Cardiac fibroblast (primary cell): ENCODE measurements at regions not wholly inside any gene's neighbourhood (a gene's known extent, or its start where the extent isn't known, plus 50 kb on each side); places are given as distances from the start of the nearest gene placed in this dataset.
A peak's percentile ranks its signal among the peaks of the same experiment; 100 is the strongest.

Experiments
- DNase-seq, 2 donors: peaks; one replicate each; pipeline versions ENCODE4 v3.0.0 to v3.0.0-alpha.2; 2010; ENCODE audit warnings: low read depth in 2 of 2
- H3K4me3 ChIP-seq, 2 donors: replicated peaks in 1 of 2; 1 replicate in 1 of 2; 2 replicates in 1 of 2; pipeline ENCODE4 v1.5.1; 2011; ENCODE audit warnings: low read depth in 2 of 2, low read length in 2 of 2, mild to moderate bottlenecking in 2 of 2, moderate library complexity in 1 of 2
- TF ChIP-seq, protein P1 (sequence below): IDR thresholded peaks from one replicate; pipeline ENCODE4 v1.5.1; 2011; ENCODE audit warnings: low read depth, mild to moderate bottlenecking, low read length, inconsistent platforms

DNA sequence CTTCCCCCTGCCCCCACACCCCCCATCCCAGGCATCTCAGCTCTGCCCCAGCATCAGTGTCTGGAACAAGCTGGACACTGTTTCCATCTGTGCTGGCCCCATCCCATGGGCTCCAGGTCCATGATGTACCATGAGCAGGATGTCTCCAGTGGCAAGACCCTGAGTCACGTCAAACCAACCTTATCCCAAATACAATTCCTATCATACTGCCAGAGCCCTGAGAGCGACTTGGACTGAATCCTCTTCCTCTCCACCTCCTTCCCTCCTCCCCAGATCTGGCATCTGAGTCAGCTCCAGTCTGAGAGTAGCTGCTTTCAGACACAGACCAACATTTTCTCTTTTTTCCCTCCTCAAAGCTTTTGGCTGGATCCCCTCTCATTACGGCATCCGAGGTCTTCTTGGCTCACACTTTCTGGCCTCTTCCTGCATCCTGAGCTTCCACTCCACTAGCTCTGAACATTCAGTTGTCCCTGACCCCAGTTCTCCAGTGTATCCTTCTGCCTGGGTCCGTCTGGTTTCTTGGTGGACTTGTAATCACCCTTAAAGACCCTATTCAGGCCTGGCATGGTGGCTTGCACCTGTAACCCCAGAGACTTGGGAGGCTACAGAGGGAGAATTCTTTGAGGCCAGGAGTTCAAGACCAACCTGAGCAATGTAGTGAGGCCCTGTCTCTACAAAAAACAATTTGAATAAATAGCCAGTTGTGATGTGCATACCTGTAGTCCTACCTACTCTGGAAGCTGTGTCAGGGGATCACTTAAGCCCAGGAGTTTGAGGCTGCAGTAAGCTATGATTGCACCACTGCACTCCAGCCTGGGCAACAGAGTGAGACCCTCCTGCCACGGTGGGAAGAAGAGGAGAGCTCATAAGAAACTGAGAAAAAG, 68.3 kb downstream of the ACKR3 start:
- H3K4me3 ChIP-seq, result no peak overlapping the region
- TF ChIP-seq, protein P1, sequence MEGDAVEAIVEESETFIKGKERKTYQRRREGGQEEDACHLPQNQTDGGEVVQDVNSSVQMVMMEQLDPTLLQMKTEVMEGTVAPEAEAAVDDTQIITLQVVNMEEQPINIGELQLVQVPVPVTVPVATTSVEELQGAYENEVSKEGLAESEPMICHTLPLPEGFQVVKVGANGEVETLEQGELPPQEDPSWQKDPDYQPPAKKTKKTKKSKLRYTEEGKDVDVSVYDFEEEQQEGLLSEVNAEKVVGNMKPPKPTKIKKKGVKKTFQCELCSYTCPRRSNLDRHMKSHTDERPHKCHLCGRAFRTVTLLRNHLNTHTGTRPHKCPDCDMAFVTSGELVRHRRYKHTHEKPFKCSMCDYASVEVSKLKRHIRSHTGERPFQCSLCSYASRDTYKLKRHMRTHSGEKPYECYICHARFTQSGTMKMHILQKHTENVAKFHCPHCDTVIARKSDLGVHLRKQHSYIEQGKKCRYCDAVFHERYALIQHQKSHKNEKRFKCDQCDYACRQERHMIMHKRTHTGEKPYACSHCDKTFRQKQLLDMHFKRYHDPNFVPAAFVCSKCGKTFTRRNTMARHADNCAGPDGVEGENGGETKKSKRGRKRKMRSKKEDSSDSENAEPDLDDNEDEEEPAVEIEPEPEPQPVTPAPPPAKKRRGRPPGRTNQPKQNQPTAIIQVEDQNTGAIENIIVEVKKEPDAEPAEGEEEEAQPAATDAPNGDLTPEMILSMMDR, result no peak
- DNase-seq, result peak; percentile 1 to 53

DNA sequence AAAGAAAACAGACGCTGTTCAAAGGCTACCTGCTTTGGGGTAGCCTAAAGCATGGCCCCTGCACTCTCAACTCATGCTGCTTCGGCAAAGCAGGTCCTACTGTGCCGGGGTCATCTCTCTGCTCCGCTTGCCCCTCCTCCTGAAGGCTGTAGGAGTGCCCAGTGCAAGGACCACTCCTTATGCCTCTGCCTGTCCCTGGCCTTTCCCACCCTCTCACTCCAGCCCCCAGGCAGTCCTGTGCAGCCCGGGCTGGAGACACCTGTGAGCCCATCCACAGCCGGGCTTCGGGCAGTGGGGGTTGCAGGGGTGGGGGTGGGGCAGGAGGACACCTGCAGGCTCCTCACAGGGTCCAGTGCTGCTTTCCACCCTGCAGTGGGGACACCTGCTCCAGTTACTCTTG, 69.1 kb downstream of the ACKR3 start:
- TF ChIP-seq, protein P1, result no peak
- H3K4me3 ChIP-seq, result no peak overlapping the region
- no peak for DNase-seq

DNA sequence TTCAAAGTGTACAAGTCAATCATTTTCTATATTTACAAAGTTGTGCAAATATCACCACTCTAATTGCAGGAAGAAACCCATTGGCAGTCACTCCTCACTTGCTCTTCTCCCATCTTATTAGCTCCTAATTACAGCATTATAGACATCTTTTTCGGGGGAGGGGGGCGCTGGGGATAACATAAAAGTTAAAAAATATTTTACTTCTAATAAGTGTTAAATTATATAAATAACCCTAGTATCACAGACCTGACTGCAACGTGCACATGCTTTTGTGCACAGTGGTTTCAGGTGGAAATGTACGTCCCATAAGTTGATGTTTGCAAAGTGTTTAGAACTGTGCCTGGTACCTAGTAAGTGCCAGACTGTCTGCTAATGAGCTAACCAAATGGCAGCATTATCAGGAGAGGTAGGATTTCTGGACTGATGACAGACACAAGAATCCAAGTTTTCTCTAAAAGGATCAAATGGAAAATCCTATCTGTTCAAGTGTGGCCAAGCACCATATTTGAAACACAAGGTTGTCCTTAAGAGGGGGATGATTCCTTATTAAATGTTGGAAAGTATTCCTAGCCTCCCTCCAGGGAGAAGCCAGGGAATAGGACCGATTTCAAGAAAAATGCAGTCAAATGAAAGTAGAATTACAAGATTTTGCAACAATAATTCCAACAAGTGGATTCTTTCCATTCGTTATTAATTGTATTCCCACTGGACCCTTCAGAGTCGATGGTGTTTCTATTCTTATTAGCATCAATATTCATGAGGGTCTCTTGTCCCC, 70.0 kb downstream of the ACKR3 start:
- no peak for DNase-seq
- H3K4me3 ChIP-seq, result no peak overlapping the region
- TF ChIP-seq, protein P1, result no peak

DNA sequence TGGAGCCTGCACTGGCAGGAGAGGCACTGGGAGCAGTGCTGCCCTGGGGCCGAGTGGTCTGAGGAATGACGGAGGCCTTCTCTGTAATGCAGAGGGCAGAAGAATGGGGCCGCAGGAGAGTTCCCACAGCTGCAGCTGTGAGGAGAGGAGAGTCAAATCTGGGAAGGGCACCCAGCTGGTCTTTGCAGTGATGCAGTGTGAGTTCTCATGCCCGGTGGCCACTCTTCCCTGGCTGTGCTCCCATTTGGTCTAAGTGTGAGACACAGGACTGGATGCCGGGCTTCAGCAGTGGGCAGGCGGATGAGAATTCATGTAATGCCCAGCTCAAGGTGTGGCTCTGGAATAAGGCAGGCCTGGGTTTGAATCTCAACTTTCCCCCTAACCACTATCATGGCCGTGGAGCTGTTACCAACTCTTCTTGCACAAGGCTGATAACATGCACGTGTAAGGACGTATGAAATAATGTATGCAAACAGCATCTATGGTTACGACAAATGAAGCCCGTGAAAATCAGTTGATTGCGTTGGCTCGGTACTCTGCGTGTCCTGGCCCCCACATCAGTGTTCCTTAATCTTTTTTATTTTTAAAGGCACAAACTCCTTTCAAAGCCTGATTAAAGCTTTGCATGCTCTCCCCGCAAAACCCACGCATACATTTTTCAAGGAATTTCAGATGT, 71.6 kb downstream of the ACKR3 start:
- no peak overlapping the region for H3K4me3 ChIP-seq
- no peak for DNase-seq
- TF ChIP-seq, protein P1, result no peak

DNA sequence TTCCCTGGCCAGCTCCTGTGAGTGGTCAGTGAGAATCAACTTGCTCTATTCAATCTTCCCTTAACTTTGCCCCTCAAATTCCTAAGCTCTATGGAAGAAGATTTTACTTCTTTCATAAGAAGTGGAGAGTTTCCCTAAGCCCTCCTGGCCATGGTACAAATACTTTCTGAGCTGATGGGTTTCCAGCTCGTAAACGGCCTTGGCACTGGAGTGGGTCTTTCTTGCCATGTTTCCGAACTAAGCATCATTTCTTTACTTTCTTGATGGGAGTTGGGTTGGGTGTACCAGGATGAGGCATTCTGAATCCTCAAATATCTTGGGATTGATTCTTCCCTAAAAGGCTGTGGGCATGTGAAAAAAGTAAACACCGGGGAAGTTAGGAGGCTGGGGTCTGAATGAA, 72.5 kb downstream of the ACKR3 start:
- no peak overlapping the region for H3K4me3 ChIP-seq
- TF ChIP-seq, protein P1, result no peak
- DNase-seq, result no peak

DNA sequence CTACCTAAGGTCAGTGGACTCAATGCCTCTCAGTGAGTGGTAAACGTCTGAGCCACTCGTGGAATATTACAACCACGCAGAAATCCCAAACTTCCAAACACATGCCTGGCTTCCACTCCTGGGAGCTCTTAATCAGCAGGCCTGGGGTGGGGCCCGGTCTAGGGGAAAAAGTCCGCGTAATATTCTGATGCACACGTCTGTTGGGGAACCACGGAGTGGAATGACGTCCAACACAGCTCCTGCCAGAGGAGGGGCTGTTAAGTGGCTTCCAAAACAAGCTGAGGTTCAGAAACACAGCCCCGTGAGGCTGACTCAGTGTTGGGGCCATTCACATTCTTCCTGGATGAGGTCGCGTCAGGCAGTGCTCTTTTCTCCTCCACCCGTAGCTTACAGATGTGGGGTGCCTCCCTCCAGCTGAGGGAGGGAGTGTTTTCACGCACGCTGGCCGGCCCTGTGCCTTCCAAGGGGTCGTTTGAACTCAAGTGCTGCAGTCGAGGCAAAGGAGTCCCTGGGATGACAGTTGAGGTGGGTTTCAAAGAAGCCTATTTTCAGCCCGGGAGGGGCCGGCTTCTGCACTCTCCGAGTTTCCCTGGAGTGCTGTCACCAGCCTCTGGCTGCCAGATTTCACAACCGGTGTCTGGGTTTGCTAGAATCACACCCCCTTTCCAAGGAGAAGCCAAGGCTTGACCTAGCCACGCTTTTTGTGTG, 73.1 kb downstream of the ACKR3 start:
- no peak overlapping the region for H3K4me3 ChIP-seq
- peak; percentile 94 to 99 for DNase-seq
- TF ChIP-seq, protein P1, result no peak
